Transverse colon (tissue), 4 donors: ENCODE measurements at regions not wholly inside any gene's neighbourhood (a gene's known extent, or its start where the extent isn't known, plus 50 kb on each side); places are given as distances from the start of the nearest gene placed in this dataset.
"Not testable (repeated sequence)": the region's sequence is repeated elsewhere in the genome, so short reads cannot be mapped to it uniquely, and the experiment has no call there.

Experiments used
- DNase-seq: peaks from one replicate; pipeline ENCODE4 v3.0.0-alpha.2; 2019
- H3K27ac ChIP-seq, 4 donors: fragments of 200-600 bp; sonication (generic); 2 replicates each; pipeline ENCODE4 v1.5.1; 2016 to 2018; ENCODE audit warnings: inconsistent platforms in 4 of 4
- H3K27me3 ChIP-seq: fragments of 200-600 bp; sonication (generic); 2 replicates; pipeline ENCODE4 v1.5.1; 2017; ENCODE audit warnings: inconsistent platforms
- H3K36me3 ChIP-seq, 4 donors: fragments of 200-600 bp; sonication (generic); 2 replicates each; pipeline ENCODE4 v1.5.1; 2017 to 2019; ENCODE audit warnings: inconsistent platforms in 4 of 4
- H3K4me1 ChIP-seq, 4 donors: fragments of 200-600 bp; sonication (generic); 2 replicates each; pipeline ENCODE4 v1.5.1; 2017 to 2020; ENCODE audit warnings: inconsistent platforms in 4 of 4
- H3K4me3 ChIP-seq, 4 donors: fragments of 200-600 bp; sonication (generic); 1 replicate in 1 of 4; 2 replicates in 3 of 4; pipeline versions ENCODE4 v1.5.1 to v1.6.1; 2017 to 2019; ENCODE audit warnings: inconsistent platforms in 4 of 4
- H3K9me3 ChIP-seq, 2 donors: fragments of 200-600 bp; sonication (generic); 2 replicates each; pipeline ENCODE4 v1.5.1; 2017 to 2019; ENCODE audit warnings: inconsistent platforms in 2 of 2
- EP300 ChIP-seq: sonication (generic); formaldehyde crosslinking; IDR thresholded peaks from one replicate; pipeline ENCODE4 v1.6.1; 2017; ENCODE audit warnings: antibody characterized with exemption, low read depth
- POLR2A ChIP-seq: fragments of 450-650 bp; IDR thresholded peaks from one replicate; pipeline ENCODE4 v1.6.1; 2016; ENCODE audit warnings: antibody characterized with exemption, mild to moderate bottlenecking, moderate library complexity
- POLR2AphosphoS5 ChIP-seq, 3 donors: sonication (generic); formaldehyde crosslinking; IDR thresholded peaks; one replicate each; pipeline ENCODE4 v1.6.1; 2016; ENCODE audit warnings: antibody characterized with exemption in 3 of 3
- WGBS, 2 donors: methylation state at CpG; one replicate each; pipeline ENCODE4 v1.1.5; 2018; ENCODE audit warnings: low coverage in 1 of 2; 5-methylcytosine and 5-hydroxymethylcytosine counted together
- in situ Hi-C, 4 donors: fragments of 200-750 bp; cut with MboI; loops; one replicate each; pipeline versions ENCODE4 v1.15.0 to v1.15.1; 2017; ENCODE audit warnings: low sequenced_read_pairs in 3 of 4, low pct_ligation_motif_present in 1 of 4, low pct_unique_long_range_greater_than_20kb in 1 of 4
- intact Hi-C: fragments of 100-400 bp; cut with DNase I; formaldehyde crosslinking; loops from one replicate; pipeline ENCODE4 v1.15.1; 2023; ENCODE audit warnings: low total_unique reads
- TF ChIP-seq, protein P1 (sequence below), 5 experiments: fragments of 200-600 bp in 3 of 5; fragments of 450-650 bp in 2 of 5; sonication (generic) in 3 of 5; IDR thresholded peaks; 1 replicate in 2 of 5; 2 replicates in 3 of 5; pipeline ENCODE4 v1.5.1; 2016 to 2017; ENCODE audit warnings: antibody characterized with exemption in 5 of 5, inconsistent platforms in 3 of 5, mild to moderate bottlenecking in 2 of 5, moderate library complexity in 1 of 5

GRCh38 chr16:27651301-27651700 is 101.4 kb downstream of the KATNIP start:
- intact Hi-C loops, result no loop called here
- 86 to 94% methylated on average over 6 of the region's 6 CpGs for WGBS, 2 donors
- in situ Hi-C loops, result loop anchor here in 1 of 4 donors (5.0 kb wide), 1 partner anchor 76 kb away; no protein-coding TSS in a partner anchor

GRCh38 chr16:27657811-27658210 is 107.9 kb downstream of the KATNIP start:
- Histone ChIP-seq H3K27me3 (no peaks in the 10 kb centered on the region), H3K9me3 (no peaks in the 10 kb centered on the region), H3K36me3 (peaks cover 0 to 5% (median 0%) of the 10 kb centered on the region in 4 donors), H3K4me3 (no peak overlapping the region), H3K4me1 (no peaks in the 10 kb centered on the region), H3K27ac (no peak overlapping the region)
- intact Hi-C loops, result no loop called here
- 92 to 95% methylated on average over 4 to 6 of the region's 6 CpGs for WGBS, 2 donors
- in situ Hi-C loops, result no loop called here
- no peak for DNase-seq
- no peak for TF ChIP-seq EP300
- TF ChIP-seq, protein P1, sequence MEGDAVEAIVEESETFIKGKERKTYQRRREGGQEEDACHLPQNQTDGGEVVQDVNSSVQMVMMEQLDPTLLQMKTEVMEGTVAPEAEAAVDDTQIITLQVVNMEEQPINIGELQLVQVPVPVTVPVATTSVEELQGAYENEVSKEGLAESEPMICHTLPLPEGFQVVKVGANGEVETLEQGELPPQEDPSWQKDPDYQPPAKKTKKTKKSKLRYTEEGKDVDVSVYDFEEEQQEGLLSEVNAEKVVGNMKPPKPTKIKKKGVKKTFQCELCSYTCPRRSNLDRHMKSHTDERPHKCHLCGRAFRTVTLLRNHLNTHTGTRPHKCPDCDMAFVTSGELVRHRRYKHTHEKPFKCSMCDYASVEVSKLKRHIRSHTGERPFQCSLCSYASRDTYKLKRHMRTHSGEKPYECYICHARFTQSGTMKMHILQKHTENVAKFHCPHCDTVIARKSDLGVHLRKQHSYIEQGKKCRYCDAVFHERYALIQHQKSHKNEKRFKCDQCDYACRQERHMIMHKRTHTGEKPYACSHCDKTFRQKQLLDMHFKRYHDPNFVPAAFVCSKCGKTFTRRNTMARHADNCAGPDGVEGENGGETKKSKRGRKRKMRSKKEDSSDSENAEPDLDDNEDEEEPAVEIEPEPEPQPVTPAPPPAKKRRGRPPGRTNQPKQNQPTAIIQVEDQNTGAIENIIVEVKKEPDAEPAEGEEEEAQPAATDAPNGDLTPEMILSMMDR (IDR thresholded peaks at IDR 0.05), result no peak
- no peak for TF ChIP-seq POLR2A
- TF ChIP-seq POLR2AphosphoS5 (IDR thresholded peaks at IDR 0.05), result no peak

More at GRCh38 chr16:27651301-27651700, 101.4 kb downstream of the KATNIP start:
- H3K4me3 ChIP-seq, result no peak overlapping the region
- H3K27ac ChIP-seq, result no peak overlapping the region
- no peaks in the 10 kb centered on the region for H3K9me3 ChIP-seq
- no peaks in the 10 kb centered on the region for H3K27me3 ChIP-seq
- H3K4me1 ChIP-seq, result peaks cover 0 to 3% (median 0%) of the 10 kb centered on the region in 4 donors
- no peak for DNase-seq
- H3K36me3 ChIP-seq, result peaks cover 0 to 5% (median 0%) of the 10 kb centered on the region in 4 donors
- TF ChIP-seq POLR2AphosphoS5 (IDR thresholded peaks at IDR 0.05) (no peak), EP300 (no peak), POLR2A (no peak)
- TF ChIP-seq, protein P1 (IDR thresholded peaks at IDR 0.05), result no peak

- Histone ChIP-seq H3K4me3 (no peak overlapping the region), H3K27ac (no peak overlapping the region), H3K27me3 (no peaks in the 10 kb centered on the region), H3K9me3 (no peaks in the 10 kb centered on the region), H3K36me3 (no peaks in the 10 kb centered on the region), H3K4me1 (no peaks in the 10 kb centered on the region)
- TF ChIP-seq, protein P1 (IDR thresholded peaks at IDR 0.05), result no peak
- TF ChIP-seq POLR2AphosphoS5 (IDR thresholded peaks at IDR 0.05) (no peak), POLR2A (no peak), EP300 (no peak)
- in situ Hi-C loops (no loop called here), intact Hi-C loops (no loop called here)
- WGBS, 2 donors, result 95 to 98% methylated on average over 4 of the region's 4 CpGs
- DNase-seq, result no peak
Measured at GRCh38 chr16:27660507-27660906, 110.6 kb downstream of the KATNIP start.

DNA sequence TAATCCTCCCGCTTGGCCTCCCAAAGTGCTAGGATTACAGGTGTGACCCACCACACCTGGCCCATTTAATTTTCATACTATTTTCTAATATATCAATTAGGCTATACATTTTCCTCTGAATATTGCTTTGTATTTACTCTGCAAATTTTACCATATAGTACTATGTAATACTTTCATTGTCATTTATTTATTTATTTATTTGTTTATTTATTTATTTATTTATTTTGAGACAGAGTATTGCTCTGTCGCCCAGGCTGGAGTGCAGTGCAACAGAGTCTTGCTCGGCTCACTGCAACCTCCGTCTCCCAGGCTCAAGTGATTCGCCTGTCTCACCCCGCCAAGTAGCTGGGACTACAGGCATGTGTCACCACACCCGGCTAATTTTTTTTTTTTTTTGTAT is 113.3 kb downstream of the KATNIP start:
- H3K36me3 ChIP-seq, in situ Hi-C loops, H3K27ac ChIP-seq, H3K4me3 ChIP-seq, intact Hi-C loops, H3K27me3 ChIP-seq, DNase-seq, H3K4me1 ChIP-seq, H3K9me3 ChIP-seq: not testable (repeated sequence)
- 96% methylated on average over 5 to 7 of the region's 7 CpGs for WGBS, 2 donors

DNA sequence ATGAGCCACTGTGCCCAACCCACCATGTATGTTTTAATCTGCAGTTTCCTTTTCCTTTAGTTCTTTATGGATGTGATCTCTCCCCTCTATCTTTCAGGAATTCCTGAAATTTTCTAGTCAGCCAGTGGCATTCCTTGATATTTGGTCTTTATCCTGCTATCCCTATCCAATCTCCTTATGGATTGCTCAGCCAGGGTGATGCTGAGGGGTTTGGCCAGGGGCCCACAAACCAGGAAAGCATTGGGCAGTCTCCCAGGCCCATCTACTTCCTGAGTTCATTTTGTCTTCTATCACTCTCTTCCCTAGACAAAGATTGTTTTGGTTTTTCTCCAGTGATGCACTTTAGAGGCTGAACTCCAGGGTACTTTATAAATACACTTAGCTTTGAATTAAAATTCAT is 115.9 kb downstream of the KATNIP start:
- H3K4me3 ChIP-seq, result no peak overlapping the region
- DNase-seq, result no peak
- H3K27me3 ChIP-seq, result no peaks in the 10 kb centered on the region
- TF ChIP-seq, protein P1 (IDR thresholded peaks at IDR 0.05), result no peak
- intact Hi-C loops, result no loop called here
- no peaks in the 10 kb centered on the region for H3K4me1 ChIP-seq
- H3K27ac ChIP-seq, result no peak overlapping the region
- no peaks in the 10 kb centered on the region for H3K36me3 ChIP-seq
- H3K9me3 ChIP-seq, result no peaks in the 10 kb centered on the region
- in situ Hi-C loops, result no loop called here
